Body of pancreas (tissue), 4 donors: ENCODE measurements at regions not wholly inside any gene's neighbourhood (a gene's known extent, or its start where the extent isn't known, plus 50 kb on each side); places are given as distances from the start of the nearest gene placed in this dataset.

Source experiments
- ATAC-seq: fragments of 150-250 bp; one replicate; pipeline ENCODE4 v1.9.1; 2016
- DNase-seq, 4 donors: peaks; one replicate each; pipeline ENCODE4 v3.0.0-alpha.2; 2019
- H3K27ac ChIP-seq, 4 donors: fragments of 200-600 bp; sonication (generic); 1 replicate in 3 of 4; 2 replicates in 1 of 4; pipeline versions ENCODE4 v1.5.1 to v1.6.1; 2016 to 2019; ENCODE audit warnings: mild to moderate bottlenecking in 1 of 4, mixed read lengths in 1 of 4, moderate library complexity in 1 of 4
- H3K27me3 ChIP-seq, 2 donors: fragments of 200-600 bp; sonication (generic); one replicate each; pipeline ENCODE4 v1.6.0; 2016; ENCODE audit warnings: mild to moderate bottlenecking in 1 of 2
- H3K36me3 ChIP-seq, 2 donors: fragments of 200-600 bp; sonication (generic); replicated peaks in 1 of 2; 2 replicates each; pipeline ENCODE4 v1.5.1; 2016; ENCODE audit warnings: low read depth in 2 of 2; ENCODE audit not compliant: insufficient read depth in 1 of 2
- H3K4me1 ChIP-seq: fragments of 200-600 bp; sonication (generic); one replicate; pipeline ENCODE4 v1.6.0; 2016
- H3K4me3 ChIP-seq, 2 donors: fragments of 200-600 bp; sonication (generic); 1 replicate in 1 of 2; 2 replicates in 1 of 2; pipeline ENCODE4 v1.5.1; 2016 to 2019
- H3K9me3 ChIP-seq, 3 donors: fragments of 200-600 bp; sonication (generic); 1 replicate in 2 of 3; 2 replicates in 1 of 3; pipeline ENCODE4 v1.5.1; 2016
- CTCF ChIP-seq, 7 experiments: fragments of 450-650 bp in 4 of 7; fragments of 200-600 bp in 3 of 7; sonication (generic) in 3 of 7; IDR thresholded peaks; one replicate each; pipeline ENCODE4 v1.5.1; 2016 to 2019; ENCODE audit warnings: antibody characterized with exemption in 7 of 7
- POLR2A ChIP-seq, 3 donors: fragments of 450-650 bp; IDR thresholded peaks; one replicate each; pipeline ENCODE4 v1.6.1; 2016; ENCODE audit warnings: antibody characterized with exemption in 3 of 3, mild to moderate bottlenecking in 2 of 3
- WGBS, 2 donors: methylation state at CpG; one replicate each; pipeline ENCODE4 v1.1.5; 2017; 5-methylcytosine and 5-hydroxymethylcytosine counted together
- intact Hi-C: fragments of 100-400 bp; cut with DNase I; formaldehyde crosslinking; loops from one replicate; pipeline ENCODE4 v1.15.1; 2023

- ATAC-seq (no peak), DNase-seq (no peak)
- no peaks in the 10 kb centered on the region for H3K4me1 ChIP-seq
- no peaks in the 10 kb centered on the region for H3K36me3 ChIP-seq
- intact Hi-C loops = no loop called here
- H3K27me3 ChIP-seq = no peaks in the 10 kb centered on the region
- H3K4me3 ChIP-seq = no peak overlapping the region
- H3K9me3 ChIP-seq = no peaks in the 10 kb centered on the region
- no peak overlapping the region for H3K27ac ChIP-seq
- WGBS, 2 donors = 91 to 95% methylated on average over 11 to 13 of the region's 13 CpGs
- no peak for TF ChIP-seq POLR2A (IDR thresholded peaks at IDR 0.05)
- no peak for TF ChIP-seq CTCF (IDR thresholded peaks at IDR 0.05)
These were observed 175.4 kb downstream of the CTTN start for GRCh38 chr11:70573701-70574151.

- H3K9me3 ChIP-seq = no peaks in the 10 kb centered on the region
- H3K27me3 ChIP-seq = no peaks in the 10 kb centered on the region
- 84 to 89% methylated on average over 10 to 12 of the region's 12 CpGs for WGBS, 2 donors
- no peak overlapping the region for H3K4me3 ChIP-seq
- no peaks in the 10 kb centered on the region for H3K4me1 ChIP-seq
- H3K27ac ChIP-seq = no peak overlapping the region
- intact Hi-C loops = no loop called here
- DNase-seq (no peak), ATAC-seq (no peak)
- TF ChIP-seq CTCF (IDR thresholded peaks at IDR 0.05) (no peak), POLR2A (IDR thresholded peaks at IDR 0.05) (no peak)
- H3K36me3 ChIP-seq = no peaks in the 10 kb centered on the region
These were observed 176.5 kb downstream of the CTTN start for GRCh38 chr11:70574725-70575347.

GRCh38 chr11:70575396-70576060 is 177.2 kb downstream of the CTTN start:
- intact Hi-C loops = no loop called here
- TF ChIP-seq CTCF (IDR thresholded peaks at IDR 0.05) (no peak), POLR2A (IDR thresholded peaks at IDR 0.05) (no peak)
- ATAC-seq = no peak

GRCh38 chr11:70577258-70577603 is 178.9 kb downstream of the CTTN start:
- no peak for ATAC-seq
- TF ChIP-seq CTCF (IDR thresholded peaks at IDR 0.05) = no peak
- TF ChIP-seq POLR2A (IDR thresholded peaks at IDR 0.05) = no peak

More at GRCh38 chr11:70575396-70576060, 177.2 kb downstream of the CTTN start:
- no peak overlapping the region for H3K4me3 ChIP-seq
- no peaks in the 10 kb centered on the region for H3K36me3 ChIP-seq
- 89 to 95% methylated on average over 3 to 12 of the region's 12 CpGs for WGBS, 2 donors
- H3K27me3 ChIP-seq = no peaks in the 10 kb centered on the region
- no peak for DNase-seq
- H3K9me3 ChIP-seq = no peaks in the 10 kb centered on the region
- H3K4me1 ChIP-seq = no peaks in the 10 kb centered on the region
- no peak overlapping the region for H3K27ac ChIP-seq

GRCh38 chr11:70577948-70578347 is 179.6 kb downstream of the CTTN start:
- Histone ChIP-seq H3K36me3 (no peaks in the 10 kb centered on the region), H3K9me3 (no peaks in the 10 kb centered on the region), H3K4me3 (no peak overlapping the region), H3K27me3 (no peaks in the 10 kb centered on the region), H3K4me1 (no peaks in the 10 kb centered on the region), H3K27ac (no peak overlapping the region)
- WGBS, 2 donors = 82 to 86% methylated on average over 10 to 13 of the region's 14 CpGs
- DNase-seq = no peak
- intact Hi-C loops = no loop called here
- no peak for TF ChIP-seq CTCF (IDR thresholded peaks at IDR 0.05)
- no peak for TF ChIP-seq POLR2A (IDR thresholded peaks at IDR 0.05)
- ATAC-seq = no peak

More at GRCh38 chr11:70577258-70577603, 178.9 kb downstream of the CTTN start:
- 82 to 86% methylated on average over 7 of the region's 7 CpGs for WGBS, 2 donors
- Histone ChIP-seq H3K36me3 (no peaks in the 10 kb centered on the region), H3K27ac (no peak overlapping the region), H3K4me3 (no peak overlapping the region), H3K27me3 (no peaks in the 10 kb centered on the region), H3K4me1 (no peaks in the 10 kb centered on the region), H3K9me3 (no peaks in the 10 kb centered on the region)
- no peak for DNase-seq
- intact Hi-C loops = no loop called here
